GM12878 (cell line): ENCODE measurements at regions not wholly inside any gene's neighbourhood (a gene's known extent, or its start where the extent isn't known, plus 50 kb on each side); places are given as distances from the start of the nearest gene placed in this dataset.

Experiments used
- HCFC1 ChIP-seq: fragments of 150-350 bp; IDR thresholded peaks from 2 replicates; pipeline ENCODE4 v1.6.1; 2014; ENCODE audit warnings: low read length
- JUND ChIP-seq: IDR thresholded peaks from 2 replicates; pipeline ENCODE4 v1.6.1; 2012; ENCODE audit warnings: low read depth, mild to moderate bottlenecking, low read length, improper control_type of control experiment, moderate library complexity
- MEF2A ChIP-seq: IDR thresholded peaks from 2 replicates; pipeline ENCODE4 v1.6.1; 2011; ENCODE audit warnings: low read depth, mild to moderate bottlenecking, low read length, moderate library complexity; ENCODE audit not compliant: insufficient read depth
- MTA2 ChIP-seq: fragments of 450-650 bp; IDR thresholded peaks from 2 replicates; pipeline ENCODE4 v1.6.1; 2016; ENCODE audit warnings: low read depth, mild to moderate bottlenecking, moderate library complexity
- PBX3 ChIP-seq: IDR thresholded peaks from 2 replicates; pipeline ENCODE4 v1.6.1; 2011; ENCODE audit warnings: mild to moderate bottlenecking, low read depth, low read length, moderate library complexity; ENCODE audit not compliant: insufficient replicate concordance
- RAD21 ChIP-seq: IDR thresholded peaks from 2 replicates; pipeline ENCODE4 v1.6.1; 2011; ENCODE audit warnings: mild to moderate bottlenecking, low read depth, low read length, moderate library complexity; ENCODE audit not compliant: insufficient read depth
- SREBF1 ChIP-seq: IDR thresholded peaks from 2 replicates; pipeline ENCODE4 v1.6.1; 2012; ENCODE audit warnings: mild to moderate bottlenecking, low read length
- USF2 ChIP-seq: IDR thresholded peaks from 2 replicates; pipeline ENCODE4 v1.6.1; 2011; ENCODE audit warnings: low read depth, low read length, improper control_type of control experiment, borderline replicate concordance
- ZNF24 ChIP-seq: fragments of 450-650 bp; IDR thresholded peaks from 2 replicates; pipeline ENCODE4 v1.6.1; 2017; ENCODE audit warnings: antibody characterized with exemption, mild to moderate bottlenecking
- ZNF622 ChIP-seq: fragments of 450-650 bp; IDR thresholded peaks from 2 replicates; pipeline ENCODE4 v1.6.1; 2017; ENCODE audit warnings: mild to moderate bottlenecking, inconsistent platforms
- TF ChIP-seq, protein P1 (sequence below): fragments of 450-650 bp; IDR thresholded peaks from 2 replicates; pipeline ENCODE4 v1.6.1; 2017; ENCODE audit warnings: mild to moderate bottlenecking
- TF ChIP-seq, protein P2 (sequence below): fragments of 450-650 bp; IDR thresholded peaks from 2 replicates; pipeline ENCODE4 v1.6.1; 2014; ENCODE audit warnings: mild to moderate bottlenecking
- TF ChIP-seq, protein P3 (sequence below): fragments of 450-650 bp; IDR thresholded peaks from 2 replicates; pipeline ENCODE4 v1.6.1; 2017; ENCODE audit warnings: mild to moderate bottlenecking, low read depth, inconsistent platforms; ENCODE audit not compliant: poor library complexity, severe bottlenecking

DNA sequence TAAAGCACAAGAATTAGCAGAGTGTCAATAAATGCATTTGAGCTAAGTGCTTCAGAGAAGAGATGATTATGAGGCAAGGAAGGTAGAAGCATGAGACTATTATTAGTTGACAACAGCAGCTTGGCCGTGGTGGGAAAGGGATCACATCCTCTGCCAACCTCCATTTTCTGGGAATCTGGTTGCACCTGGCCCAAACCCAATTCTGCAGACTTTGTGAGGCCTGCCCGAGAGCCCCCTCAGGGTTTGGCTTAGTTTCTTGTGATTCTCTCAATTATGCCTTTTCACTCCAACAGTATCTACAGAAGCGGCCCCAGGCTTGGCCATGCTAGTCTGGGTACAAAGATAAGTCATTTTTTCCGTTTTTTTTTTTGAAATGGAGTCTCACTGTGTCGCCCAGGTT lies 111.0 kb upstream of the B3GAT2 start (continued):
- no peak for TF ChIP-seq USF2
- TF ChIP-seq MEF2A: no peak
- no peak for TF ChIP-seq ZNF24
- no peak for TF ChIP-seq ZNF622
- no peak for TF ChIP-seq RAD21
- TF ChIP-seq JUND: no peak
- no peak for TF ChIP-seq HCFC1
- no peak for TF ChIP-seq SREBF1
- TF ChIP-seq, protein P1, sequence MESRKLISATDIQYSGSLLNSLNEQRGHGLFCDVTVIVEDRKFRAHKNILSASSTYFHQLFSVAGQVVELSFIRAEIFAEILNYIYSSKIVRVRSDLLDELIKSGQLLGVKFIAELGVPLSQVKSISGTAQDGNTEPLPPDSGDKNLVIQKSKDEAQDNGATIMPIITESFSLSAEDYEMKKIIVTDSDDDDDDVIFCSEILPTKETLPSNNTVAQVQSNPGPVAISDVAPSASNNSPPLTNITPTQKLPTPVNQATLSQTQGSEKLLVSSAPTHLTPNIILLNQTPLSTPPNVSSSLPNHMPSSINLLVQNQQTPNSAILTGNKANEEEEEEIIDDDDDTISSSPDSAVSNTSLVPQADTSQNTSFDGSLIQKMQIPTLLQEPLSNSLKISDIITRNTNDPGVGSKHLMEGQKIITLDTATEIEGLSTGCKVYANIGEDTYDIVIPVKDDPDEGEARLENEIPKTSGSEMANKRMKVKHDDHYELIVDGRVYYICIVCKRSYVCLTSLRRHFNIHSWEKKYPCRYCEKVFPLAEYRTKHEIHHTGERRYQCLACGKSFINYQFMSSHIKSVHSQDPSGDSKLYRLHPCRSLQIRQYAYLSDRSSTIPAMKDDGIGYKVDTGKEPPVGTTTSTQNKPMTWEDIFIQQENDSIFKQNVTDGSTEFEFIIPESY: no peak
- TF ChIP-seq, protein P2, sequence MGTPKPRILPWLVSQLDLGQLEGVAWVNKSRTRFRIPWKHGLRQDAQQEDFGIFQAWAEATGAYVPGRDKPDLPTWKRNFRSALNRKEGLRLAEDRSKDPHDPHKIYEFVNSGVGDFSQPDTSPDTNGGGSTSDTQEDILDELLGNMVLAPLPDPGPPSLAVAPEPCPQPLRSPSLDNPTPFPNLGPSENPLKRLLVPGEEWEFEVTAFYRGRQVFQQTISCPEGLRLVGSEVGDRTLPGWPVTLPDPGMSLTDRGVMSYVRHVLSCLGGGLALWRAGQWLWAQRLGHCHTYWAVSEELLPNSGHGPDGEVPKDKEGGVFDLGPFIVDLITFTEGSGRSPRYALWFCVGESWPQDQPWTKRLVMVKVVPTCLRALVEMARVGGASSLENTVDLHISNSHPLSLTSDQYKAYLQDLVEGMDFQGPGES: no peak
- no peak for TF ChIP-seq PBX3
- TF ChIP-seq, protein P3, sequence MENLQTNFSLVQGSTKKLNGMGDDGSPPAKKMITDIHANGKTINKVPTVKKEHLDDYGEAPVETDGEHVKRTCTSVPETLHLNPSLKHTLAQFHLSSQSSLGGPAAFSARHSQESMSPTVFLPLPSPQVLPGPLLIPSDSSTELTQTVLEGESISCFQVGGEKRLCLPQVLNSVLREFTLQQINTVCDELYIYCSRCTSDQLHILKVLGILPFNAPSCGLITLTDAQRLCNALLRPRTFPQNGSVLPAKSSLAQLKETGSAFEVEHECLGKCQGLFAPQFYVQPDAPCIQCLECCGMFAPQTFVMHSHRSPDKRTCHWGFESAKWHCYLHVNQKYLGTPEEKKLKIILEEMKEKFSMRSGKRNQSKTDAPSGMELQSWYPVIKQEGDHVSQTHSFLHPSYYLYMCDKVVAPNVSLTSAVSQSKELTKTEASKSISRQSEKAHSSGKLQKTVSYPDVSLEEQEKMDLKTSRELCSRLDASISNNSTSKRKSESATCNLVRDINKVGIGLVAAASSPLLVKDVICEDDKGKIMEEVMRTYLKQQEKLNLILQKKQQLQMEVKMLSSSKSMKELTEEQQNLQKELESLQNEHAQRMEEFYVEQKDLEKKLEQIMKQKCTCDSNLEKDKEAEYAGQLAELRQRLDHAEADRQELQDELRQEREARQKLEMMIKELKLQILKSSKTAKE: no peak
- no peak for TF ChIP-seq MTA2
- TF ChIP-seq, all 136 proteins: peak for 0
